Activated CD8-positive, alpha-beta T cell treated with anti-CD3 and anti-CD28 coated beads for 36 hours (primary cell): ENCODE measurements at regions not wholly inside any gene's neighbourhood (a gene's known extent, or its start where the extent isn't known, plus 50 kb on each side); places are given as distances from the start of the nearest gene placed in this dataset.
"Not testable (repeated sequence)": the region's sequence is repeated elsewhere in the genome, so short reads cannot be mapped to it uniquely, and the experiment has no call there.

Experiments used
- ATAC-seq: fragments of 200-7000 bp; cut with Tn5 transposase; one replicate; pipeline ENCODE4 v1.10.0; 2021; ENCODE audit warnings: mild to moderate bottlenecking, moderate library complexity
- CTCF ChIA-PET: fragments of 350-600 bp; sonication (Branson Sonifier 250); formaldehyde crosslinking; loops from one replicate; lab custom pipeline; 2021; ENCODE audit warnings: antibody characterized with exemption; lab: Charles Lee
- POLR2A ChIA-PET: fragments of 350-600 bp; sonication (Branson Sonifier 250); formaldehyde crosslinking; loops from one replicate; lab custom pipeline; 2021; ENCODE audit warnings: antibody characterized with exemption; lab: Charles Lee
- DNase-seq: peaks from one replicate; pipeline ENCODE4 v3.0.0-alpha.2; 2020
- H3K27ac Mint-ChIP-seq: one replicate; pipeline ENCODE4 v1.8.0; 2021; ENCODE audit warnings: mild to moderate bottlenecking, mixed read lengths
- H3K27me3 Mint-ChIP-seq: one replicate; pipeline ENCODE4 v1.8.0; 2021; ENCODE audit warnings: mixed read lengths
- H3K36me3 Mint-ChIP-seq: one replicate; pipeline ENCODE4 v1.8.0; 2021; ENCODE audit warnings: low read depth, mixed read lengths
- H3K4me1 Mint-ChIP-seq: one replicate; pipeline ENCODE4 v1.8.0; 2021; ENCODE audit warnings: low read depth, mixed read lengths
- H3K4me3 Mint-ChIP-seq: one replicate; pipeline ENCODE4 v1.8.0; 2021; ENCODE audit warnings: mild to moderate bottlenecking, moderate library complexity, mixed read lengths
- H3K9me3 Mint-ChIP-seq: one replicate; pipeline ENCODE4 v1.8.0; 2021; ENCODE audit warnings: mixed read lengths
- intact Hi-C: fragments of 100-400 bp; cut with micrococcal nuclease; formaldehyde crosslinking; loops from one replicate; pipeline ENCODE4 v1.10.0; 2022
- TF ChIP-seq, protein P1 (sequence below): fragments of 200-600 bp; IDR thresholded peaks from one replicate; pipeline ENCODE4 v1.8.0; 2022; ENCODE audit warnings: antibody characterized with exemption, mild to moderate bottlenecking

DNA sequence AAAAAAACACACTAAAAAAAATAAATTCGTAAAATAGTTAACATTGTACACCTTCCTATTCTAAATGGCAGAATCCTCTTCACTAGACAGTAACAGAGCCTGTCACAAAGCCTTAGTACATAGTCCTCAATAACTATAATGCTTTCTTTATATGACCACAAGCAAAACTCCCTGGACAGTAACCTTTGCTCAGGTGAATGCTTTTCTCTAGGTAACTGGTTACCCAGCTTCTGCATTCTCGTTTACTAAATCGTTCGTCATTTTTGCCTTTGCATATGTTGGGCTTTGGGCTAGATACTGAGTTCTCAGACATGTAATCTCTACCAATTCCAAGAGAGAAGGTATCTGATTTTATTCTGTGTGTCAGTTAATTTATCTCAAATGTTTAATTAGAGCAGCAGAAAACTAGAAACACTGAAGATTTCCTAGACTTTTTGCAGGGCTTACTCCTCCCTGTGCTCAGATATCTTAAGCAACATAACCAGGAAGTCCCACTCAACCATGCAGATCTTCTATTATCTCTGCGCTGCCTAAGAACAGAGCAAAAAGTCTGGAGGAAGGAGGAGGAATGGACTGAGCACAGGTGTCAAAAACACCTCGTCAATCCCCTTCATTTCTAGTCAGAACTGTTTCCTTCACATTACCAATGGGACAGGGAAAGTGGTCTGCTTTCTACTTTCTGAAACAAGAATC lies 247.7 kb downstream of the SOCS6 start:
- no peak for ATAC-seq

GRCh38 chr18:70535041-70535440 lies 246.2 kb downstream of the SOCS6 start:
- no peak for DNase-seq
- no peak overlapping the region for H3K27ac Mint-ChIP-seq
- H3K4me1 Mint-ChIP-seq: no peaks in the 10 kb centered on the region
- ATAC-seq: no peak
- intact Hi-C loops: no loop called here
- no peak overlapping the region for H3K4me3 Mint-ChIP-seq
- no peaks in the 10 kb centered on the region for H3K36me3 Mint-ChIP-seq
- no peaks in the 10 kb centered on the region for H3K27me3 Mint-ChIP-seq
- POLR2A ChIA-PET: no interaction called here
- TF ChIP-seq, protein P1, sequence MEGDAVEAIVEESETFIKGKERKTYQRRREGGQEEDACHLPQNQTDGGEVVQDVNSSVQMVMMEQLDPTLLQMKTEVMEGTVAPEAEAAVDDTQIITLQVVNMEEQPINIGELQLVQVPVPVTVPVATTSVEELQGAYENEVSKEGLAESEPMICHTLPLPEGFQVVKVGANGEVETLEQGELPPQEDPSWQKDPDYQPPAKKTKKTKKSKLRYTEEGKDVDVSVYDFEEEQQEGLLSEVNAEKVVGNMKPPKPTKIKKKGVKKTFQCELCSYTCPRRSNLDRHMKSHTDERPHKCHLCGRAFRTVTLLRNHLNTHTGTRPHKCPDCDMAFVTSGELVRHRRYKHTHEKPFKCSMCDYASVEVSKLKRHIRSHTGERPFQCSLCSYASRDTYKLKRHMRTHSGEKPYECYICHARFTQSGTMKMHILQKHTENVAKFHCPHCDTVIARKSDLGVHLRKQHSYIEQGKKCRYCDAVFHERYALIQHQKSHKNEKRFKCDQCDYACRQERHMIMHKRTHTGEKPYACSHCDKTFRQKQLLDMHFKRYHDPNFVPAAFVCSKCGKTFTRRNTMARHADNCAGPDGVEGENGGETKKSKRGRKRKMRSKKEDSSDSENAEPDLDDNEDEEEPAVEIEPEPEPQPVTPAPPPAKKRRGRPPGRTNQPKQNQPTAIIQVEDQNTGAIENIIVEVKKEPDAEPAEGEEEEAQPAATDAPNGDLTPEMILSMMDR: no peak
- peaks cover 7% of the 10 kb centered on the region for H3K9me3 Mint-ChIP-seq
- CTCF ChIA-PET: no interaction called here

More for the DNA sequence above, 247.7 kb downstream of the SOCS6 start:
- H3K9me3 Mint-ChIP-seq: peaks cover 8% of the 10 kb centered on the region
- TF ChIP-seq, protein P1: no peak
- no peak for DNase-seq
- intact Hi-C loops: no loop called here
- no peaks in the 10 kb centered on the region for H3K27me3 Mint-ChIP-seq
- POLR2A ChIA-PET: no interaction called here
- H3K36me3 Mint-ChIP-seq: no peaks in the 10 kb centered on the region
- H3K4me3 Mint-ChIP-seq: no peak overlapping the region
- CTCF ChIA-PET: interaction anchor here (1.6 kb wide), 1 partner anchor 245 kb away, joined by 3 read pairs; no protein-coding TSS in a partner anchor
- H3K27ac Mint-ChIP-seq: no peak overlapping the region
- H3K4me1 Mint-ChIP-seq: no peaks in the 10 kb centered on the region

DNA sequence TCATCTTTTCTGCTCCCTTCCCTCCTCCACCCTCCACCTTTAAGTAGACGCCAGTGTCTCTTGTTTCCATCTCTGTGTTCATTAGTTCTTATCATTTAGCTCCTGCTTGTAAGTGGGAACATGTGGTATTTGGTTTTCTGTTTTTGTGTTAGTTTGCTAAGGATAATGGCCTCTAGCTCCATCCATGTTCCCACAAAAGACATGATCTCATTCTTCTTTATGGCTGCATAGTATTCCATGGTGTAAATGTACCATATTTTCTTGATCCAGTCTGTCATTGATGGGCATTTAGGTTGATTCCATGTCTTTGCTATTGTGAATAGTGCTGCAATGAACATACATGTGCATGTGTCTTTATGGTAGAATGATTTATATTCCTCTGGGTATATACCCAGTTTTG lies 236.5 kb downstream of the SOCS6 start:
- H3K27me3 Mint-ChIP-seq, H3K9me3 Mint-ChIP-seq, intact Hi-C loops, ATAC-seq, POLR2A ChIA-PET, H3K4me1 Mint-ChIP-seq, DNase-seq, H3K4me3 Mint-ChIP-seq, CTCF ChIA-PET, H3K27ac Mint-ChIP-seq, H3K36me3 Mint-ChIP-seq: not testable (repeated sequence)

- no peak for ATAC-seq
Measured at GRCh38 chr18:70523792-70524182, 234.9 kb downstream of the SOCS6 start.

GRCh38 chr18:70523035-70523791 lies 234.4 kb downstream of the SOCS6 start:
- ATAC-seq: no peak
- TF ChIP-seq, protein P1: no peak

More at GRCh38 chr18:70523792-70524182, 234.9 kb downstream of the SOCS6 start:
- Mint-ChIP-seq H3K27me3 (no peaks in the 10 kb centered on the region), H3K4me3 (no peak overlapping the region), H3K4me1 (no peaks in the 10 kb centered on the region), H3K27ac (no peak overlapping the region), H3K36me3 (peaks cover 2% of the 10 kb centered on the region), H3K9me3 (peaks cover 5% of the 10 kb centered on the region)
- TF ChIP-seq, protein P1: no peak
- POLR2A ChIA-PET: no interaction called here
- CTCF ChIA-PET: interaction anchor here (1.0 kb wide), 1 partner anchor 33 kb away, joined by 3 read pairs; no protein-coding TSS in a partner anchor
- DNase-seq: no peak
- intact Hi-C loops: no loop called here

More at GRCh38 chr18:70523035-70523791, 234.4 kb downstream of the SOCS6 start:
- Mint-ChIP-seq H3K27ac (no peak overlapping the region), H3K4me3 (no peak overlapping the region), H3K36me3 (peaks cover 2% of the 10 kb centered on the region), H3K4me1 (no peaks in the 10 kb centered on the region), H3K27me3 (no peaks in the 10 kb centered on the region), H3K9me3 (peaks cover 5% of the 10 kb centered on the region)
- POLR2A ChIA-PET: no interaction called here
- CTCF ChIA-PET: no interaction called here
- intact Hi-C loops: no loop called here
- no peak for DNase-seq
